Activated CD4-positive, alpha-beta memory T cell treated with anti-CD3 and anti-CD28 coated beads for 36 hours (primary cell): ENCODE measurements at regions not wholly inside any gene's neighbourhood (a gene's known extent, or its start where the extent isn't known, plus 50 kb on each side); places are given as distances from the start of the nearest gene placed in this dataset.

Experiments used
- CTCF ChIA-PET: fragments of 350-600 bp; sonication (Branson Sonifier 250); formaldehyde crosslinking; loops from one replicate; lab custom pipeline; 2021; ENCODE audit warnings: antibody characterized with exemption, inconsistent platforms; lab: Charles Lee
- POLR2A ChIA-PET: fragments of 350-600 bp; sonication (Branson Sonifier 250); formaldehyde crosslinking; loops from one replicate; lab custom pipeline; 2021; ENCODE audit warnings: antibody characterized with exemption; lab: Charles Lee
- DNase-seq: peaks from one replicate; pipeline ENCODE4 v3.0.0-alpha.2; 2020
- H3K27ac Mint-ChIP-seq: one replicate; pipeline ENCODE4 v1.8.0; 2021; ENCODE audit warnings: mixed read lengths
- H3K27me3 Mint-ChIP-seq: one replicate; pipeline ENCODE4 v1.8.0; 2021; ENCODE audit warnings: mixed read lengths
- H3K36me3 Mint-ChIP-seq: one replicate; pipeline ENCODE4 v1.8.0; 2021; ENCODE audit warnings: mixed read lengths
- H3K4me1 Mint-ChIP-seq: one replicate; pipeline ENCODE4 v1.8.0; 2021; ENCODE audit warnings: low read depth, mixed read lengths
- H3K4me3 Mint-ChIP-seq: one replicate; pipeline ENCODE4 v1.8.0; 2021; ENCODE audit warnings: mild to moderate bottlenecking, mixed read lengths
- H3K9me3 Mint-ChIP-seq: one replicate; pipeline ENCODE4 v1.8.0; 2021; ENCODE audit warnings: mixed read lengths
- intact Hi-C: fragments of 100-400 bp; cut with micrococcal nuclease; formaldehyde crosslinking; loops from one replicate; pipeline ENCODE4 v1.15.1; 2023

- intact Hi-C loops: no loop called here
- POLR2A ChIA-PET: no interaction called here
Measured at GRCh38 chr11:19467904-19468303, 227.2 kb upstream of the E2F8 start.

GRCh38 chr11:19466314-19466713 lies 225.6 kb upstream of the E2F8 start:
- DNase-seq: no peak
- CTCF ChIA-PET: no interaction called here
- H3K4me1 Mint-ChIP-seq: no peaks in the 10 kb centered on the region
- H3K9me3 Mint-ChIP-seq: no peaks in the 10 kb centered on the region
- POLR2A ChIA-PET: no interaction called here
- intact Hi-C loops: no loop called here
- no peaks in the 10 kb centered on the region for H3K36me3 Mint-ChIP-seq
- H3K27me3 Mint-ChIP-seq: peaks cover 4% of the 10 kb centered on the region
- no peak overlapping the region for H3K4me3 Mint-ChIP-seq
- H3K27ac Mint-ChIP-seq: no peak overlapping the region

More at GRCh38 chr11:19467904-19468303, 227.2 kb upstream of the E2F8 start:
- no peaks in the 10 kb centered on the region for H3K4me1 Mint-ChIP-seq
- H3K27me3 Mint-ChIP-seq: peaks cover 2% of the 10 kb centered on the region
- H3K4me3 Mint-ChIP-seq: no peak overlapping the region
- CTCF ChIA-PET: no interaction called here
- H3K9me3 Mint-ChIP-seq: no peaks in the 10 kb centered on the region
- no peak overlapping the region for H3K27ac Mint-ChIP-seq
- DNase-seq: no peak
- H3K36me3 Mint-ChIP-seq: no peaks in the 10 kb centered on the region

DNA sequence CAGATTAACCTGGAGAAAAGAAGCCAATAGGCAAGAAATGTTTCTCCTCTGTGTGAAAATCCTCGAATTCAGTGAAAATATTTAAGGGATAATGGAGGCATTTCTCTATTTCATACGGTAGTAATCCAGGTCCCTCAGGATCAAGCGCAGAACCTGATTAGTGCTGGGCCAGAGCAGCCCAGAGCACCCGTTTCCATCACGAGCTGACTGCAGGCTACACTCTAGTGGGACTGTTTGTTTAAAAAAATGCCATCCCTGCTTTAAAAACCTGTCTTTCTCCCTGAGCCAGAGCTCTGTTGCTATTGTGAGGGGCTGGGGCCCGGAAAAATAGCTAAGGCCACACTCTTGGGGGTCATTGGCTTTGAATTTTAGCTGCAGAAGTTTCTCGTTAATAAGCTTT lies 223.2 kb upstream of the E2F8 start:
- no peaks in the 10 kb centered on the region for H3K9me3 Mint-ChIP-seq
- H3K4me3 Mint-ChIP-seq: no peak overlapping the region
- H3K4me1 Mint-ChIP-seq: no peaks in the 10 kb centered on the region
- ChIA-PET CTCF (interaction anchor here (1.6 kb wide), 1 partner anchor 12 kb away, joined by 3 read pairs; no protein-coding TSS in a partner anchor), POLR2A (no interaction called here)
- H3K36me3 Mint-ChIP-seq: no peaks in the 10 kb centered on the region
- intact Hi-C loops: no loop called here
- peaks cover 4% of the 10 kb centered on the region for H3K27me3 Mint-ChIP-seq
- H3K27ac Mint-ChIP-seq: no peak overlapping the region
- no peak for DNase-seq

GRCh38 chr11:19460718-19461405 lies 220.1 kb upstream of the E2F8 start:
- no peaks in the 10 kb centered on the region for H3K9me3 Mint-ChIP-seq
- no peaks in the 10 kb centered on the region for H3K4me1 Mint-ChIP-seq
- POLR2A ChIA-PET: no interaction called here
- H3K27me3 Mint-ChIP-seq: peaks cover 11% of the 10 kb centered on the region
- no peaks in the 10 kb centered on the region for H3K36me3 Mint-ChIP-seq
- no peak overlapping the region for H3K27ac Mint-ChIP-seq
- CTCF ChIA-PET: no interaction called here
- intact Hi-C loops: no loop called here
- no peak overlapping the region for H3K4me3 Mint-ChIP-seq
- no peak for DNase-seq

- intact Hi-C loops: no loop called here
- POLR2A ChIA-PET: no interaction called here
- CTCF ChIA-PET: no interaction called here
- DNase-seq: no peak
- H3K27me3 Mint-ChIP-seq: peaks cover 11% of the 10 kb centered on the region
- no peak overlapping the region for H3K27ac Mint-ChIP-seq
- no peak overlapping the region for H3K4me3 Mint-ChIP-seq
- H3K9me3 Mint-ChIP-seq: no peaks in the 10 kb centered on the region
- H3K4me1 Mint-ChIP-seq: no peaks in the 10 kb centered on the region
- H3K36me3 Mint-ChIP-seq: no peaks in the 10 kb centered on the region
Measured at GRCh38 chr11:19459240-19459639, 218.5 kb upstream of the E2F8 start.

GRCh38 chr11:19458721-19459120 lies 218.0 kb upstream of the E2F8 start:
- CTCF ChIA-PET: no interaction called here

GRCh38 chr11:19458231-19458630 lies 217.5 kb upstream of the E2F8 start:
- intact Hi-C loops: no loop called here
- Mint-ChIP-seq H3K9me3 (no peaks in the 10 kb centered on the region), H3K27me3 (peaks cover 11% of the 10 kb centered on the region), H3K36me3 (no peaks in the 10 kb centered on the region), H3K27ac (no peak overlapping the region), H3K4me1 (no peaks in the 10 kb centered on the region), H3K4me3 (no peak overlapping the region)
- ChIA-PET POLR2A (no interaction called here), CTCF (no interaction called here)
- DNase-seq: no peak

More at GRCh38 chr11:19458721-19459120, 218.0 kb upstream of the E2F8 start:
- Mint-ChIP-seq H3K4me3 (no peak overlapping the region), H3K27me3 (peaks cover 11% of the 10 kb centered on the region), H3K4me1 (no peaks in the 10 kb centered on the region), H3K9me3 (no peaks in the 10 kb centered on the region), H3K36me3 (no peaks in the 10 kb centered on the region), H3K27ac (no peak overlapping the region)
- POLR2A ChIA-PET: no interaction called here
- intact Hi-C loops: no loop called here
- DNase-seq: no peak

DNA sequence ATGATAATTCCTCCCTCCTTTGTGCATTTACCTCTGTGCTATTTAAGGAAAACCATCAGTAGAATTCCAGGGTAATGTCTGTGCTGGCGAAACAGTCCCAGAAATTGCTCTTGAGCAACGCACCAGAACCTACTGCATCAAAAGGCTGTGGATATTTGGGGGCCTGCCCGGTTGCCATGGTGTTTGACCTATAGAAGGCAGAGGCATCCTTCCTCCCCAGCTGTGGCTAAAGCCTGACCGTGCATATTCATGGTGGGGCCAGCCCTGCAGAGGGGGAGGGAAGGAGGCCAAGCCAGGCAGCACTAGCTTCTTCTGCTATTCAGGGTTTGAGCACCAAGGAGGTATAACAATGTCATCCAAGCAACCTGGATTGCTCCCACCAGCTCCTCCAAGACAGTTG lies 215.0 kb upstream of the E2F8 start:
- Mint-ChIP-seq H3K27me3 (peaks cover 8% of the 10 kb centered on the region), H3K36me3 (no peaks in the 10 kb centered on the region), H3K27ac (no peak overlapping the region), H3K4me3 (no peak overlapping the region), H3K4me1 (no peaks in the 10 kb centered on the region), H3K9me3 (no peaks in the 10 kb centered on the region)
- CTCF ChIA-PET: no interaction called here
- DNase-seq: no peak
- POLR2A ChIA-PET: no interaction called here
- intact Hi-C loops: no loop called here

GRCh38 chr11:19453651-19454257 lies 213.0 kb upstream of the E2F8 start:
- DNase-seq: no peak
- no peak overlapping the region for H3K4me3 Mint-ChIP-seq
- CTCF ChIA-PET: no interaction called here
- H3K9me3 Mint-ChIP-seq: no peaks in the 10 kb centered on the region
- intact Hi-C loops: no loop called here
- POLR2A ChIA-PET: no interaction called here
- no peaks in the 10 kb centered on the region for H3K36me3 Mint-ChIP-seq
- H3K4me1 Mint-ChIP-seq: no peaks in the 10 kb centered on the region
- H3K27ac Mint-ChIP-seq: no peak overlapping the region
- H3K27me3 Mint-ChIP-seq: peaks cover 9% of the 10 kb centered on the region

- peaks cover 6% of the 10 kb centered on the region for H3K27me3 Mint-ChIP-seq
- H3K4me3 Mint-ChIP-seq: no peak overlapping the region
- intact Hi-C loops: no loop called here
- ChIA-PET POLR2A (no interaction called here), CTCF (interaction anchor here (1.5 kb wide), 1 partner anchor 12 kb away, joined by 3 read pairs; no protein-coding TSS in a partner anchor)
- no peaks in the 10 kb centered on the region for H3K36me3 Mint-ChIP-seq
- H3K9me3 Mint-ChIP-seq: no peaks in the 10 kb centered on the region
- H3K27ac Mint-ChIP-seq: no peak overlapping the region
- H3K4me1 Mint-ChIP-seq: no peaks in the 10 kb centered on the region
- DNase-seq: no peak
Measured at GRCh38 chr11:19451609-19452008, 210.9 kb upstream of the E2F8 start.

- peaks cover 1% of the 10 kb centered on the region for H3K4me1 Mint-ChIP-seq
- H3K27me3 Mint-ChIP-seq: peaks cover 12% of the 10 kb centered on the region
- CTCF ChIA-PET: interaction anchor here (1.0 kb wide), 1 partner anchor 191 kb away, joined by 5 read pairs; no protein-coding TSS in a partner anchor
- no peak for DNase-seq
- no peak overlapping the region for H3K27ac Mint-ChIP-seq
- H3K36me3 Mint-ChIP-seq: no peaks in the 10 kb centered on the region
- no peaks in the 10 kb centered on the region for H3K9me3 Mint-ChIP-seq
- POLR2A ChIA-PET: no interaction called here
- H3K4me3 Mint-ChIP-seq: no peak overlapping the region
- intact Hi-C loops: no loop called here
Measured at GRCh38 chr11:19450282-19450681, 209.5 kb upstream of the E2F8 start.

- ChIA-PET CTCF (no interaction called here), POLR2A (no interaction called here)
- intact Hi-C loops: loop anchor here (10.0 kb wide), 1 partner anchor 526 kb away; no protein-coding TSS in a partner anchor
- Mint-ChIP-seq H3K4me1 (peaks cover 1% of the 10 kb centered on the region), H3K9me3 (no peaks in the 10 kb centered on the region), H3K36me3 (no peaks in the 10 kb centered on the region), H3K27me3 (peaks cover 21% of the 10 kb centered on the region), H3K27ac (no peak overlapping the region), H3K4me3 (no peak overlapping the region)
- no peak for DNase-seq
Measured at GRCh38 chr11:19448651-19449050, 207.9 kb upstream of the E2F8 start.

DNA sequence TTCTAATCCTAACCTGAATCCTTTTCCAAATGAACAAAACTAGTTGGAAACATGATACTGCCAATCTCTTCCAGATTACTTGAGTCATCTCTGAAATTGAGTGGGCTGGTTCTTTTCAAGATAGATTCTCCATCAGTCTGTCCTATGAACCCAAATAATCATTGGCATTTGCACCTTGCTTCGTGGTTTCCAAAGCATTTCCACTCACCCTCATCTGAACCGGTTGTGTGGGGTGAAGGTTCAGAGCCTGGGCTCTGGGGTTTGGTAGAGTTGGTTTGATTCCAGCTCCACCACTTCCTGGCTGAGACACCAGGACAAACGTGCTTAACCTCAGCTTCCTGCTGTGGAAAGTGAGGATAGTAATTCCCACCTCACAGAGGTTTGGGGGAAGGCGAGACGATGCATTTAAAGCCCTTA lies 206.4 kb upstream of the E2F8 start:
- Mint-ChIP-seq H3K4me3 (no peak overlapping the region), H3K27me3 (peaks cover 30% of the 10 kb centered on the region), H3K4me1 (peaks cover 10% of the 10 kb centered on the region), H3K36me3 (no peaks in the 10 kb centered on the region), H3K27ac (no peak overlapping the region), H3K9me3 (no peaks in the 10 kb centered on the region)
- POLR2A ChIA-PET: no interaction called here
- DNase-seq: no peak
- CTCF ChIA-PET: no interaction called here
- intact Hi-C loops: loop anchor here (10.0 kb wide), 1 partner anchor 528 kb away; no protein-coding TSS in a partner anchor
